Esophagus mucosa (tissue), 1 donor: ENCODE measurements at regions not wholly inside any gene's neighbourhood (a gene's known extent, or its start where the extent isn't known, plus 50 kb on each side); places are given as distances from the start of the nearest gene placed in this dataset.
"Not testable (repeated sequence)": the region's sequence is repeated elsewhere in the genome, so short reads cannot be mapped to it uniquely, and the experiment has no call there.

ENCODE experiments used
- ATAC-seq: fragments of 200-7000 bp; cut with Tn5 transposase; one replicate; pipeline ENCODE4 v1.9.1; 2020
- donor health status: DM: yes; HTN: yes; CAD: no.

- no peak for ATAC-seq
Observed at GRCh38 chr10:105770524-105771212, 1129.6 kb downstream of the SORCS3 start.

DNA sequence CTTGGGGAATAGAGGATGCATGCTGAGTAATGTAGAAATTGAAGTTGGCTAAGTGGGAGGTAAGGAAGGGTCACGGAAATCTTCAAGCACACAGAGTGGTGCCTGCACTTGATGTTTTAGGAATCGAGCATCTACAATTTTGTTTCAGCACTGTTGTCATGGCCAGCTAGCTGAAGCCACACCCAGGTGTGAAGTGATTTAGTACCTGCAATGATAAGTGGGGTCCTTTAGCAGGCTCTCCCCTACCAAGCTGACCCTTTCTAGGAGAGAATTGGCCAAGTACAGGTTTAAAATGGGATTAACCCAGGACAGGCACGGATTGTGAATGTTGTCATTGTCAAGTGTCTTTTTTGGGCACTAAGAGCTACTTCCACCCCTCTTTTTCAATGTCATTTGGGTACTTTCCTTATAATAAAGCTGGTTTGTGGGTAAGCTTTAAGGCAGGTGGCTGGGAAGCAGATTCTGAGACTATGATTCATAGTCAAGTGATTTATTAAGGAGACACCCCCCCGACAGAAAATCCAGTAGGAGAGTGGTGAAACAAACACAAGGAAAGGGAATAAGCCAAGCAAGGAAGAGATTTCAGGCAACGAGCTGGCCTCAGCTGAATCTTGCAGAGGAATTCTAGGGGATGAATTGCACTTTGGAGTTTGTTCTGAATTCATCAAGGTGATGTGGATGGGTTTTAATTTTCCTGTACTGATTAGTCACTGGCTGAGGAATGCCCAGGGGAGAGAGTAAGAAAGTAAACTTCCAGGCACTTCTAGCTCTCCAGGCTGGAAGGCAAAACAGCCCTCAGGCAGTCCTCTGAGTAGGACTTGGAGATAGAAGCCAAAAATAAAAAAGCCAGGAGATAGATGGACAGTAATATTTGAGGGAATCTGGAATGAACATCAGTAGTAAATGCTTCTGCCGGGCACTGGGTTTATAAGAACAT, 1128.4 kb downstream of the SORCS3 start:
- ATAC-seq = no peak

GRCh38 chr10:105763611-105764010, 1122.5 kb downstream of the SORCS3 start:
- no peak for ATAC-seq

GRCh38 chr10:105761576-105762260, 1120.6 kb downstream of the SORCS3 start:
- no peak for ATAC-seq

DNA sequence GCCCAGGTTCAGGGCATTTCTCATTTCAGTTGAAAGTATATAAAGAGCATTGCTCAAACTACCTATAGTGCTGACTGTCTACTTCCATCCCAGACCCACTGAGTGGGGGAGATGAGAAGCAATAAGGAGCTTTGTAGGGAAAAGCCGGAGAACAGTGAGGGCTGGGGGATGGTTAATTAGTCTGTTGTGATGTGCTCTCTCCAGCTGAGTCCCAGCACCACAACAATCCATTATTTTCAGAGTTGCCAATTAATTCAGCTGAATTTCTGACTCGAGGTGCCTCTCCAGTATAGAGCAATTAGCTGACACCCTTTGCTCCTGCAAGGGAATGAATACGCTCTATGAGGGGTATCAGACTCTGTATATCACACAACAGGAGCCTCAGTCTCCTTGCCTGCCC, 1118.6 kb downstream of the SORCS3 start:
- ATAC-seq = no peak

DNA sequence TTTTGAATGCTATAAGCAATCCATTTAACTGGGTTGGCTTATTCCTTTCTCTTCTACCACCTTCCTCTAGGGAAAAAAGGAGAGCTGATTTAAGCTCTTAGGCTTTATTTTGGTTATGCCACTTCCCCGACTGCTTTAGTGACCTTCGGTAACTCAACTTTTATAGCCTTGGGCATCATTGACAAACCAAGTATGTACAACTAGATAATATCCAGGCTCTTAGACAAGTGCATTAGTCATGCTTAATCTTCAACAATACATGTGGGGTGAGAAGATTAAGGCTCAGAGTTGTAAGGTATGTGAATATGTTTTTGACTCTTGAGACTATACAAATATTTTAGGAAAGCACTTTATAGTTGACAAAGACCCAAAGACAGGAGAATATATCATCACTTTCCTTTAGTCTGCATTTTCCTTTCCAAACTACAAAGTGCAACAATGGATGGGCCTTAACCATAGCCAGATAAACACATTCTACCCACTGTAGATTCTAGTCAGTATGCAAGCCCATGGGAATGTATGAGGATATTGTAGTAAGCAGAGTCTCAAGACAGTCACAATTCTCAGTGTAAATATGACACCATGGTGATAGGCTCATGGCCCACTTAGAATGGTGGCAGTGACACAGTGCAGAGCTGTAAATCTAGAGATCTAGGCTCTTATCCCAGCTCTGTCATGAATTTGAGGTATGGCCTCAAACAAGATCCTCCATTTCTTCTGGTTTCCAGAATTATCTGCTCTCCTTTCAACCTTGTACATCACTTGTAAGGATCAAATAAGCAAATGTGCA, 1117.3 kb downstream of the SORCS3 start:
- ATAC-seq = no peak

DNA sequence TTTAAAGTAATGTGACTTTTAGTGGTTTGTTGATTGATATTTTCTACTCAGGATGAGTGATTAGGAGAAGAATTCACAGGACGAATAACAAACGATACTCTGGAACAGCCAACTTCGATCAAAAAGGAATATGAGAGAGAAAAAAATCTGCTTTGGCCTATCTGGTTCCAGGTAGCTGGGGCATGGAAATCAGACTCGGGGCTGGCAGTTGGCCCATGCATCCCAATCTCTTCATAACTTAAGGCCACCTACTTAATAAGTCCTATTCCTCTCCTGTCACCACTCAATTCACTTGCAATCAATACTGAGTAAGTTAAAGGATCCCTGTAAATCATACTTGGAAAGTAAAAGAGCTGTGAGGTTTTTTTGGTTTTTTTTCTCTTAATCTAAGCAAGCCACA, 1116.2 kb downstream of the SORCS3 start:
- ATAC-seq = no peak

DNA sequence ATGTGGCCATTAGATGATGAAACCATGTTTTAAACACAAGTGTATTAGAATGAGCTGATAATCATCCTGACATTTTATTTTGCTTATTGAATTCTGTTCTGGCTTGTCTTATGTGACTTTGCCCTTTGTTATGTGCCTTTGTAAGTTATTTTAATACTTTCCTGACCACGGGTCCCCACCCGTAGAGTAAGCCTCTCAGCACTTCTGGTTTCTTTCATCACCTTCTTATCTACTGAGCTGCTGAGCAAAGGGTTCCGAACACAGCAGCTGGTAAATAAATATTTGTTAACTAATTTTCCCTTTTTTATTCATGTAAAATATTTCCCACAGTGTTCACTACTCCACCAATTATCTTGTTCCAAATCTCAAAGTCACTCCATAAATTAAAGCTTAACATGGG, 1115.3 kb downstream of the SORCS3 start:
- ATAC-seq = no peak

DNA sequence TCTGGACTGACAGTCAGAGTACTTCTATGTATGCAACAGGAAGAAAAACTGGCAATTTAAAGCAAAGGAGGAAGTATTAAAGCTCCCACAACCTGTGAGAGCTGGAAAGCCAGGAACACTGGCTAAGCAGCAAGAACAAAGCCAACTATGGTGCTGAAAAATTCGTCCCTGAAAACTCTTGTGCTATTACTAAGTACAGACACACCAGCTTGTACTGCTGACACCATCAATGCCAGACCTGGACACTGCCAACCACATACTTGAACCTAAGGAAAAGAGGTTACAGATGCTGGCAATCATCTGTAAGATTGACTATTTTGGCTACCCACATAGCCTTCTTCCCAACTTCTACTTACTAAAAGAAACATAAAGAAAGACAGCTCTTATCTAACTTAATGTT, 1110.6 kb downstream of the SORCS3 start:
- no peak for ATAC-seq

- no peak for ATAC-seq
Observed at GRCh38 chr10:105745596-105746148, 1104.6 kb downstream of the SORCS3 start.

GRCh38 chr10:105743343-105744056, 1102.4 kb downstream of the SORCS3 start:
- no peak for ATAC-seq

DNA sequence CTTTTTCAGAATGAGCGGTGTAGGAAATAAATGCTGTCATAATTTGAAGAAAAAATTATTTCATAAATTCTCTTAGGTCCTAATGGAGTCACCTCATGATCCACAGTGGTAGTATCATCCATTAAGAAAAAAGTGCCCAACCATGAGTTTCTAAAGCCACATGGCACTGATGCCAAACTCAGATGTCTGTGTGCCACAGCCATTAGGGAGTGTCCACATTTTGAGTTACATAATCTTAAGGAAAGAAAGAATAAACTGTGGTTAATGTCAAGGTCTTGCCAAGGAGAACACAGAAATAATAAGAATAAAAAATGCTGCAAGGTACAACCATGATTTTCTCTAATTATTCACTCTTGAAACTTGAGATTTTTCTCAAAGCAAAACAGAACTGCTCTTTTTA, 1101.8 kb downstream of the SORCS3 start:
- ATAC-seq = no peak

GRCh38 chr10:105742184-105742583, 1101.1 kb downstream of the SORCS3 start:
- no peak for ATAC-seq

DNA sequence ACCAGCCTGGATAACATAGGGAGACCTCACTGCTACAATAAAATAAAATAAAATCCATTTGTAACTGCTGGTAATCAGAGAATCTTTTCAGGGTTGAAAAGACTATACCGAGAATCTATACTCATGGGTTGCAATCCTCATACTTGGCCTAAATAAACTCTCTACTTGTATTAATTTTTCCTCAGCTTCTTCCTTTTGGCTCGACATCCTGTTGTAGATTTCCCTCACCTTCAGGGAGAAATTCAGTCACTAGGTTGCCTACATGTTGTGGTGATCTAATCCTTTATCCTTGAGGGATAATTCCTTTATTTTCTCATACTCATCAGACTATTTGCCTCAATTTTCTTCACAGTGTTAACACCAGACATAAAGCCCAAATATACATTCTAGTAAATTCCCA, 1093.4 kb downstream of the SORCS3 start:
- no peak for ATAC-seq

DNA sequence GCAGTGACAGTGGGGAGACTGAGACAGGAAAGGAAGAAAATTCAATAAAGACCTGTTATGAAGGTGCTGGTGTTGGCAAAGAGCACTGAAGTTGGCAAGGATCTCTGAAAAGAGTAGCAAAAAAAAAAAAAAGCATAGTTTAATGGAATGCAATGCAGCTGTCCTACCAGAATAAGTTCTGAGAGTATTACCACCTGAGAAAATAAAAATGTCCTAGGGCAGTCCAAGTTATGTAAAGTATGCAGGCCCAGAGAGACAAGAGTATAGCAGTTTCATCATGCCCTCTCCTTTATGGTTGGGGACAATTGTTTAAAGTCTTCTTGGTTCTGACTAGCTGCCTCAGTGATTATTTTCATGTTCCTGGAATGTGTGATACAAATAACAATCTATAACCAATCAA, 1092.8 kb downstream of the SORCS3 start:
- no peak for ATAC-seq

DNA sequence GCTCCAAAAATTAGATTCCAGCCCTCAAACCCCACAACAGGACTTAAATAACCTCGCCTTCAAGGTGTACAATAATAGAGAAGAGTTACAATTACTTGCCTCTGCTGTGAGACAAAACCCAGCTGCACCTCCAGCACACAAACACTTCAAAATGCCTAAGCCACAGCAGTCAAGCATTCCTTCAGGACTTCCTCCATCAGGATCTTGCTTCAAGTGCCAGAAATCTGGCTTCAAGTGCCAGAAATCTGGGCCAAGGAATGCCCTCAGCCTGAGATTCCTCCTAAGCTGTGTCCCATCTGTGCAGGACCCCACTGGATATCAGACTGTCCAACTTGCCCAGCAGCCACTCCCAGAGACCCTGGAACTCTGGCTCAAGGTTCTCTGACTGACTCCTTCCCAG, 1088.3 kb downstream of the SORCS3 start:
- ATAC-seq = no peak

- ATAC-seq = not testable (repeated sequence)
Observed at GRCh38 chr10:105727586-105727985, 1086.5 kb downstream of the SORCS3 start.

DNA sequence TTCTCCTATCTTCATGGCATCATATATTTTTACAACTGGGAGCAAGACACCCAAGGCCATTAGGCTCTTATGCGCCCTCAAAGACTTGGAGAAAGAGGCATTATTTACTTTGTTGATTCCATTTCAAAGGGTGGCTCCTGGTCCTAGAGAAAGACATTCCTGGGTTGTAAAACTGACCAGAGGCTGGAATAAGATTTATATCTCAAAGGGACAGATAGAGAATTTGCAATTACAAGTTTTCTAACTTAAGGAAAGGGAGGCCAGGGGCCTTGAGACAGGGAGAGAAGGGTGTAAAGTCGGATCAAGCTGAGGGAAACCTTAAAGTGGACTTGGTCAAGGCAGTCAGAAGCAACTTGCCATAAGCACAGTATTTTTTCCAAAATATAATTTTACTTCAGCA, 1086.0 kb downstream of the SORCS3 start:
- ATAC-seq = no peak

DNA sequence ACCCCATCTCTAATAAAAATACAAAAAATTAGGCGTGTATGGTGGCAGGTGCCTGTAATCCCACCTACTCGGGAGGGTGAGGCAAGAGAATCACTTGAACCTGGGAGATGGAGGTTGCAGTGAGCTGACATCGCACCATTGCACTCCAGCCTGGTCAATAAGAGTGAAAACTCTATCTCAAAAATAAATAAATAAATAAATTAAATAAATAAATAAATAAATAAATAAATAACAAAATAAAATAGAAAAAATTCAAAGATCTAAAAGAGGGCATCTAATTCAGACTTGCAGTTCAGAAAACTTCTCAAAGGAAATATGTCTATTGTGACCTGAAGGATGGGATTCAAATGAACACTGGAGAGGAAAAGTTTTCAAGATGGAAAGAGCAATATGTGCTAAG, 1085.1 kb downstream of the SORCS3 start:
- ATAC-seq = no peak

GRCh38 chr10:105725007-105725406, 1083.9 kb downstream of the SORCS3 start:
- no peak for ATAC-seq

DNA sequence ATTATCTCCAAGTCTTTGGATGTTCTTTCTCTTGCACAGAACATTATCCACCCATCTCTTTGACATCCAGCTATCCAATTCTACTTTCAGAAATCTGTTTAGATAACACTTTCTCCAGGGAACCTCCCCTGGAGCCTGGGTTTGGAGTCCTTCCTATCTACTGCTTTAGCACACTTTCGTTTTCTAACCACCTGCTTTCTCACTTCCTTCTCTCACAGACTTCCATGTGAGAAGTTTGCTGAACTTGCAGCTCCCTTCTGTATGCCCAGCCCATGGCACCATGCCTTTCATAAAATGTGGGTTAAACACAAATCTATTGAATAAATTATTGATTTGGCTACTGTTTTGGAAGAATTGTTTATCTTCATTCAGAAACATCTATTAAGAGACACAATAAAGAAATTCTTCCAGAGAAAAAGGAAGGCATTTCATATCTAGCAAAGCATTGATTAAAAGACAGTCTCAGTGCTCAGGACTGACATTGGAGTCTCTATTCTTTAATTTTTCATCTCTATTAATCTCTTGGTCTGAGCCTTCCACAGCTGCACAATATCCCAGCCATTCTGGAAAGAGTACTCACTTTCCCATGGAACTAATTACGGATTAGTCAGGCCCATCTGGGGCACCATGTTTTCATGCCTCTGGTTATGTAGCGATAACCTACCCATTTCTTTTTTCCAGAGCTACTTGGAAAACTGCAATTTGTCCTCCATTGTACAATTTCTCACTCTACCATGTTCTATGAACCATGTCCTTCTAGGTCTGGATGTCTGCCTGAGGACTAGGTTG, 1077.3 kb downstream of the SORCS3 start:
- no peak for ATAC-seq
